Parathyroid adenoma (tissue), 2 donors: ENCODE measurements at regions not wholly inside any gene's neighbourhood (a gene's known extent, or its start where the extent isn't known, plus 50 kb on each side); places are given as distances from the start of the nearest gene placed in this dataset.
"Not testable (repeated sequence)": the region's sequence is repeated elsewhere in the genome, so short reads cannot be mapped to it uniquely, and the experiment has no call there.

ENCODE experiments used
- H2AFZ ChIP-seq: fragments of 300-600 bp; sonication (generic); one replicate; pipeline ENCODE4 v1.7.0; 2017; ENCODE audit warnings: antibody characterized with exemption, mild to moderate bottlenecking
- H3K27ac ChIP-seq: fragments of 300-600 bp; sonication (generic); one replicate; pipeline ENCODE4 v1.7.0; 2017
- H3K27me3 ChIP-seq: fragments of 300-600 bp; sonication (generic); one replicate; pipeline ENCODE4 v1.7.0; 2017; ENCODE audit warnings: low read length; ENCODE audit not compliant: control insufficient read depth, insufficient read depth
- H3K36me3 ChIP-seq: fragments of 300-600 bp; sonication (generic); one replicate; pipeline ENCODE4 v1.7.0; 2017; ENCODE audit warnings: low read length; ENCODE audit not compliant: control insufficient read depth, insufficient read depth
- H3K4me1 ChIP-seq: fragments of 300-600 bp; sonication (generic); one replicate; pipeline ENCODE4 v1.7.0; 2017; ENCODE audit warnings: control low read depth
- H3K4me2 ChIP-seq: fragments of 300-600 bp; sonication (generic); one replicate; pipeline ENCODE4 v1.7.0; 2017; ENCODE audit warnings: low read length
- H3K4me3 ChIP-seq: fragments of 300-600 bp; sonication (generic); one replicate; pipeline ENCODE4 v1.7.0; 2017; ENCODE audit warnings: low read depth, low read length
- H3K79me2 ChIP-seq: fragments of 300-600 bp; sonication (generic); one replicate; pipeline ENCODE4 v1.7.0; 2017; ENCODE audit warnings: control low read depth
- H3K9ac ChIP-seq: fragments of 300-600 bp; sonication (generic); one replicate; pipeline ENCODE4 v1.7.0; 2017; ENCODE audit warnings: mild to moderate bottlenecking
- H3K9me3 ChIP-seq: fragments of 300-600 bp; sonication (generic); one replicate; pipeline ENCODE4 v1.7.0; 2017; ENCODE audit warnings: low read length; ENCODE audit not compliant: control insufficient read depth
- TF ChIP-seq, protein P1 (sequence below): fragments of 300-600 bp; sonication (generic); IDR thresholded peaks from one replicate; pipeline ENCODE4 v1.7.0; 2017; ENCODE audit warnings: antibody characterized with exemption, mild to moderate bottlenecking
- donor health status: primary hyperparathyroidism.

GRCh38 chr2:75294362-75294761 lies 95.0 kb upstream of the TACR1 start:
- H2AFZ ChIP-seq, result no peak overlapping the region
- no peak overlapping the region for H3K27ac ChIP-seq
- no peak overlapping the region for H3K4me2 ChIP-seq
- H3K27me3 ChIP-seq, result no peaks in the 10 kb centered on the region
- no peaks in the 10 kb centered on the region for H3K36me3 ChIP-seq
- no peaks in the 10 kb centered on the region for H3K9me3 ChIP-seq
- H3K9ac ChIP-seq, result no peak overlapping the region
- no peaks in the 10 kb centered on the region for H3K79me2 ChIP-seq
- TF ChIP-seq, protein P1, sequence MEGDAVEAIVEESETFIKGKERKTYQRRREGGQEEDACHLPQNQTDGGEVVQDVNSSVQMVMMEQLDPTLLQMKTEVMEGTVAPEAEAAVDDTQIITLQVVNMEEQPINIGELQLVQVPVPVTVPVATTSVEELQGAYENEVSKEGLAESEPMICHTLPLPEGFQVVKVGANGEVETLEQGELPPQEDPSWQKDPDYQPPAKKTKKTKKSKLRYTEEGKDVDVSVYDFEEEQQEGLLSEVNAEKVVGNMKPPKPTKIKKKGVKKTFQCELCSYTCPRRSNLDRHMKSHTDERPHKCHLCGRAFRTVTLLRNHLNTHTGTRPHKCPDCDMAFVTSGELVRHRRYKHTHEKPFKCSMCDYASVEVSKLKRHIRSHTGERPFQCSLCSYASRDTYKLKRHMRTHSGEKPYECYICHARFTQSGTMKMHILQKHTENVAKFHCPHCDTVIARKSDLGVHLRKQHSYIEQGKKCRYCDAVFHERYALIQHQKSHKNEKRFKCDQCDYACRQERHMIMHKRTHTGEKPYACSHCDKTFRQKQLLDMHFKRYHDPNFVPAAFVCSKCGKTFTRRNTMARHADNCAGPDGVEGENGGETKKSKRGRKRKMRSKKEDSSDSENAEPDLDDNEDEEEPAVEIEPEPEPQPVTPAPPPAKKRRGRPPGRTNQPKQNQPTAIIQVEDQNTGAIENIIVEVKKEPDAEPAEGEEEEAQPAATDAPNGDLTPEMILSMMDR, result no peak
- no peak overlapping the region for H3K4me3 ChIP-seq
- H3K4me1 ChIP-seq, result no peaks in the 10 kb centered on the region

- Histone ChIP-seq H3K36me3 (no peaks in the 10 kb centered on the region), H2AFZ (no peak overlapping the region), H3K4me1 (no peaks in the 10 kb centered on the region), H3K9ac (no peak overlapping the region), H3K4me3 (no peak overlapping the region), H3K79me2 (no peaks in the 10 kb centered on the region), H3K4me2 (no peak overlapping the region), H3K27me3 (no peaks in the 10 kb centered on the region), H3K9me3 (no peaks in the 10 kb centered on the region), H3K27ac (no peak overlapping the region)
- TF ChIP-seq, protein P1, result no peak
Observed at GRCh38 chr2:75292826-75293225, 93.5 kb upstream of the TACR1 start.

DNA sequence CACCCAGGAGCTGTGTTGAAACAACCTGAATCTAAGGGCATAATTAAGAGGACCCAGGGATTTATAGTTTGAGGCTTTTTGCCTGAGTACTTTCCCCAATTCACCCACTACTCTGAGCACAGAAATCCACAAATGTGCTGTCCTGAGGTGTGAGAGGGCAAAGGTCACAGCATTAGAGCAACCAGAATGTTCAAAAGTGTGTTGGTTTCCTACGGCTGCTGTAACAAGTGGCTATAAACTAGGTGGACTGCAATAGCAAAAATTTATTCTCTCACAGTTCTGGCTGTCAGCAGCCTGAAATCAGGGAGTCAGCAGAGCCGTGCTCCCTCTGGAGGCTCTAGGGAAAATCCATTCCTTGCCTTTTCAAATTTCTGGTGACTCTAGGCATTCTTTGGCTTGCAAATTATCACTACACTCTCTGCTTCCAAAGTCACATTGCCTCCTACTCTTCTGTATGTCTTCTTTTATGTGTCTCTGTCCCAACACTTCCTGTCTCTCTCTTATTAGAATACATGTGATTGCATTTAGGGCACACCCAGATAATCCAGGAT lies 91.4 kb upstream of the TACR1 start:
- no peaks in the 10 kb centered on the region for H3K4me1 ChIP-seq
- H2AFZ ChIP-seq, result no peak overlapping the region
- H3K9ac ChIP-seq, result no peak overlapping the region
- H3K4me3 ChIP-seq, result no peak overlapping the region
- no peaks in the 10 kb centered on the region for H3K9me3 ChIP-seq
- H3K79me2 ChIP-seq, result no peaks in the 10 kb centered on the region
- TF ChIP-seq, protein P1, result no peak
- H3K27ac ChIP-seq, result no peak overlapping the region
- H3K27me3 ChIP-seq, result no peaks in the 10 kb centered on the region
- no peak overlapping the region for H3K4me2 ChIP-seq
- no peaks in the 10 kb centered on the region for H3K36me3 ChIP-seq

DNA sequence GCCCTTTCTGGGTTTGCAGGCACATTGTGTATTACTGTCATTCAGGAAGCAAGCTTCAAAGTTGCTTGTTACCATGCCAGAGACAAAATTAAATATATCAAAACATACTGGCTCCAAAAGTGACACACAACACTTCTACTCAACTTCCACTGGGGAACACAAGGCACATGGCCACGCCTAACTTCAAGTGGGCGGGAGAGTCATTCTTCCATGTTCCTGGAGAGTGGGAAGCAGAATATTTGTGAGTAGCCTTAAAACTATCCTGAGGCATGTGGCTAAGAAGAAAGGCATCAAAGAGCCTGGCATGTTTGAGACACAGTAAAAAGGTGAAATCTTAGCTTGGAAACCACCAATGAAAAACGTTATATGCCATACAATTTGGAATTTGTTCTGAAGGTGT lies 90.5 kb upstream of the TACR1 start:
- Histone ChIP-seq H3K27me3 (no peaks in the 10 kb centered on the region), H3K4me2 (no peak overlapping the region), H3K27ac (no peak overlapping the region), H3K79me2 (no peaks in the 10 kb centered on the region), H2AFZ (no peak overlapping the region), H3K4me3 (no peak overlapping the region), H3K9me3 (no peaks in the 10 kb centered on the region), H3K9ac (no peak overlapping the region), H3K4me1 (no peaks in the 10 kb centered on the region), H3K36me3 (no peaks in the 10 kb centered on the region)
- TF ChIP-seq, protein P1, result no peak

DNA sequence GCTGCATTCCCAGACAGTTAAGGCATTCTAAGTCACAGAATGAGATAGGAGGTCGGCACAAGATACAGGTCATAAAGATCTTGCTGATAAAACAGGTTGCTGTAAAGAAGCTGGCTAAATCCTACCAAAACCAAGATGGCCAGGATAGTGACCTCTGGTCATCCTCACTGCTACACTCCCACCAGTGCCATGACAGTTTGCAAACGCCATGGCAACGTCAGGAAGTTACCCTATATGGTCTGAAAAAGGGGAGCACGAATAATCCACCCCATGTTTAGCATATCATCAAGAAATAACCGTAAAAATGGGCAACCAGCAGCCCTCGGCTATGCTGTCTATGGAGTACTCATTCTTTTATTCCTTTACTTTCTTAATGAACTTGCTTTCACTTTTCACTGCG lies 89.9 kb upstream of the TACR1 start:
- not testable (repeated sequence) for H2AFZ ChIP-seq, H3K4me2 ChIP-seq, H3K9ac ChIP-seq, H3K9me3 ChIP-seq, H3K4me3 ChIP-seq, H3K27me3 ChIP-seq, H3K4me1 ChIP-seq, H3K27ac ChIP-seq, H3K79me2 ChIP-seq, H3K36me3 ChIP-seq
